Liver (tissue), 8 donors: ENCODE measurements at regions not wholly inside any gene's neighbourhood (a gene's known extent, or its start where the extent isn't known, plus 50 kb on each side); places are given as distances from the start of the nearest gene placed in this dataset.

Experiments used
- DNase-seq: peaks from one replicate; pipeline ENCODE4 v3.0.0-alpha.2; 2017; ENCODE audit warnings: low spot score
- H3K27ac ChIP-seq, 2 donors: one replicate each; pipeline ENCODE4 v1.7.0; 2013; ENCODE audit warnings: inconsistent platforms in 2 of 2, low read length in 2 of 2, control low read depth in 1 of 2, low read depth in 1 of 2, mild to moderate bottlenecking in 1 of 2
- H3K27me3 ChIP-seq, 4 donors: one replicate each; pipeline versions ENCODE4 v1.6.1 to v1.7.0; 2013; ENCODE audit warnings: low read length in 3 of 4, inconsistent platforms in 1 of 4, mild to moderate bottlenecking in 1 of 4, moderate library complexity in 1 of 4; ENCODE audit not compliant: control insufficient read depth in 4 of 4, insufficient read depth in 4 of 4
- H3K36me3 ChIP-seq, 4 donors: one replicate each; pipeline versions ENCODE4 v1.6.1 to v1.7.0; 2013; ENCODE audit warnings: low read length in 3 of 4, mild to moderate bottlenecking in 3 of 4, low read depth in 1 of 4, moderate library complexity in 1 of 4; ENCODE audit not compliant: control insufficient read depth in 4 of 4, insufficient read depth in 3 of 4
- H3K4me1 ChIP-seq, 4 donors: one replicate each; pipeline versions ENCODE4 v1.6.1 to v1.7.0; 2013; ENCODE audit warnings: low read length in 3 of 4, mild to moderate bottlenecking in 3 of 4, moderate library complexity in 1 of 4; ENCODE audit not compliant: control insufficient read depth in 4 of 4, insufficient read depth in 4 of 4
- H3K4me3 ChIP-seq, 3 donors: one replicate each; pipeline versions ENCODE4 v1.6.1 to v1.7.0; 2013; ENCODE audit warnings: low read length in 3 of 3, control low read depth in 1 of 3, low read depth in 1 of 3, mild to moderate bottlenecking in 1 of 3
- H3K9ac ChIP-seq, 2 donors: one replicate each; pipeline ENCODE4 v1.7.0; 2013; ENCODE audit warnings: low read length in 2 of 2, mild to moderate bottlenecking in 2 of 2, moderate library complexity in 2 of 2, control low read depth in 1 of 2, low read depth in 1 of 2
- H3K9me3 ChIP-seq, 4 donors: one replicate each; pipeline versions ENCODE4 v1.6.1 to v1.7.0; 2013; ENCODE audit warnings: low read length in 3 of 4; ENCODE audit not compliant: control insufficient read depth in 4 of 4
- EGR1 ChIP-seq, 2 donors: IDR thresholded peaks; 2 replicates each; pipeline ENCODE4 v1.6.1; 2016 to 2018; ENCODE audit warnings: antibody characterized with exemption in 2 of 2, low read depth in 2 of 2
- FOXA1 ChIP-seq: IDR thresholded peaks from 2 replicates; pipeline ENCODE4 v1.6.1; 2016; ENCODE audit warnings: antibody characterized with exemption
- FOXA2 ChIP-seq: IDR thresholded peaks from 2 replicates; pipeline ENCODE4 v1.6.1; 2016; ENCODE audit warnings: antibody characterized with exemption
- GABPA ChIP-seq, 2 donors: IDR thresholded peaks in 1 of 2; conservative IDR thresholded peaks in 1 of 2; 2 replicates each; pipeline ENCODE4 v1.6.1; 2016; ENCODE audit warnings: antibody characterized with exemption in 2 of 2, mild to moderate bottlenecking in 1 of 2, moderate library complexity in 1 of 2
- HNF4A ChIP-seq, 2 donors: conservative IDR thresholded peaks; 2 replicates each; pipeline ENCODE4 v1.6.1; 2016; ENCODE audit warnings: antibody characterized with exemption in 2 of 2, mild to moderate bottlenecking in 2 of 2
- HNF4G ChIP-seq: IDR thresholded peaks from 2 replicates; pipeline ENCODE4 v1.6.1; 2016; ENCODE audit warnings: antibody characterized with exemption
- NR2F2 ChIP-seq: IDR thresholded peaks from 2 replicates; pipeline ENCODE4 v1.6.1; 2016; ENCODE audit warnings: antibody characterized with exemption
- RAD21 ChIP-seq, 2 donors: IDR thresholded peaks; 2 replicates each; pipeline ENCODE4 v1.6.1; 2016; ENCODE audit warnings: antibody characterized with exemption in 2 of 2, mild to moderate bottlenecking in 2 of 2
- REST ChIP-seq: IDR thresholded peaks from 2 replicates; pipeline ENCODE4 v1.6.1; 2016; ENCODE audit warnings: antibody characterized with exemption, mild to moderate bottlenecking
- TAF1 ChIP-seq: conservative IDR thresholded peaks from 2 replicates; pipeline ENCODE4 v1.6.1; 2016; ENCODE audit warnings: antibody characterized with exemption, mild to moderate bottlenecking
- WGBS: extraction: QIAGEN DNeasy Blood & Tissue Kit; methylation state at CpG from one replicate; pipeline ENCODE4 v1.1.7; 2013; 5-methylcytosine and 5-hydroxymethylcytosine counted together
- TF ChIP-seq, protein P1 (sequence below): IDR thresholded peaks from 2 replicates; pipeline ENCODE4 v1.6.1; 2016; ENCODE audit warnings: antibody characterized with exemption
- TF ChIP-seq, protein P2 (sequence below): IDR thresholded peaks from 2 replicates; pipeline ENCODE4 v1.6.1; 2016; ENCODE audit warnings: antibody characterized with exemption
- TF ChIP-seq, protein P3 (sequence below): fragments of 150-350 bp; IDR thresholded peaks from 2 replicates; pipeline ENCODE4 v1.5.1; 2017; ENCODE audit warnings: improper control_type of control experiment, low read depth, low read length; ENCODE audit not compliant: missing input control
- donor health status: healthy.
- donor health status: healthy.
- donor health status: healthy.
- donor health status: healthy.
- donor health status: healthy.

DNA sequence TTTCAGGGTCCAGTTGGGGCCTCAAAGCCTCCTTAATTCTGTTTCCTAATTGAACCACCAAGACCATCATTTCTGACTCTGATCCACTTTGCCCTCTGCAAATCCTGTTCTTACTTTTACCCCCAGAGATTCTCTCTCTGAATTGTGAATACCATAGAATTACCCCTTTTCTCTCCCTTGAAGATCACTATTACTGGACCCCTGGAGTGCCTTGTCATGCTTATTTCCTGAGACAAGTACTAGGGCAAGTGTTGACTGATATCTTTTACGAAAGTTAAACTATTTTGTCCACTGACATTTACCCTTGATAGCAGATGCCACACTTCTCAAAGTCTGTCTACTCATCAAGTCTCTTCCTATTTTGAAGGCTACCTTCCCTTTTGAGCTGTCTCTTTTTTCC, 246.9 kb upstream of the PTGER4 start:
- 87% methylated on average over 1 of the region's 1 CpG for WGBS
- Histone ChIP-seq H3K9ac (no peak overlapping the region), H3K36me3 (no peaks in the 10 kb centered on the region), H3K27ac (no peak overlapping the region), H3K4me3 (no peak overlapping the region), H3K9me3 (no peaks in the 10 kb centered on the region), H3K4me1 (no peaks in the 10 kb centered on the region), H3K27me3 (no peaks in the 10 kb centered on the region)
- DNase-seq = no peak
- TF ChIP-seq, protein P1, sequence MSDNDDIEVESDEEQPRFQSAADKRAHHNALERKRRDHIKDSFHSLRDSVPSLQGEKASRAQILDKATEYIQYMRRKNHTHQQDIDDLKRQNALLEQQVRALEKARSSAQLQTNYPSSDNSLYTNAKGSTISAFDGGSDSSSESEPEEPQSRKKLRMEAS = no peak
- TF ChIP-seq REST = no peak
- no peak for TF ChIP-seq EGR1 (IDR thresholded peaks at IDR 0.05; ENCODE audit: low read depth in 2 of 2)
- no peak for TF ChIP-seq HNF4G
- no peak for TF ChIP-seq FOXA1
- no peak for TF ChIP-seq RAD21 (IDR thresholded peaks at IDR 0.05)
- TF ChIP-seq, protein P2, sequence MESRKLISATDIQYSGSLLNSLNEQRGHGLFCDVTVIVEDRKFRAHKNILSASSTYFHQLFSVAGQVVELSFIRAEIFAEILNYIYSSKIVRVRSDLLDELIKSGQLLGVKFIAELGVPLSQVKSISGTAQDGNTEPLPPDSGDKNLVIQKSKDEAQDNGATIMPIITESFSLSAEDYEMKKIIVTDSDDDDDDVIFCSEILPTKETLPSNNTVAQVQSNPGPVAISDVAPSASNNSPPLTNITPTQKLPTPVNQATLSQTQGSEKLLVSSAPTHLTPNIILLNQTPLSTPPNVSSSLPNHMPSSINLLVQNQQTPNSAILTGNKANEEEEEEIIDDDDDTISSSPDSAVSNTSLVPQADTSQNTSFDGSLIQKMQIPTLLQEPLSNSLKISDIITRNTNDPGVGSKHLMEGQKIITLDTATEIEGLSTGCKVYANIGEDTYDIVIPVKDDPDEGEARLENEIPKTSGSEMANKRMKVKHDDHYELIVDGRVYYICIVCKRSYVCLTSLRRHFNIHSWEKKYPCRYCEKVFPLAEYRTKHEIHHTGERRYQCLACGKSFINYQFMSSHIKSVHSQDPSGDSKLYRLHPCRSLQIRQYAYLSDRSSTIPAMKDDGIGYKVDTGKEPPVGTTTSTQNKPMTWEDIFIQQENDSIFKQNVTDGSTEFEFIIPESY = no peak
- TF ChIP-seq FOXA2 = no peak
- TF ChIP-seq TAF1 = no peak
- no peak for TF ChIP-seq GABPA (IDR thresholded peaks at IDR 0.05 in 1 of 2, conservative IDR thresholded peaks at IDR 0.05 in 1 of 2)
- no peak for TF ChIP-seq NR2F2
- TF ChIP-seq, protein P3, sequence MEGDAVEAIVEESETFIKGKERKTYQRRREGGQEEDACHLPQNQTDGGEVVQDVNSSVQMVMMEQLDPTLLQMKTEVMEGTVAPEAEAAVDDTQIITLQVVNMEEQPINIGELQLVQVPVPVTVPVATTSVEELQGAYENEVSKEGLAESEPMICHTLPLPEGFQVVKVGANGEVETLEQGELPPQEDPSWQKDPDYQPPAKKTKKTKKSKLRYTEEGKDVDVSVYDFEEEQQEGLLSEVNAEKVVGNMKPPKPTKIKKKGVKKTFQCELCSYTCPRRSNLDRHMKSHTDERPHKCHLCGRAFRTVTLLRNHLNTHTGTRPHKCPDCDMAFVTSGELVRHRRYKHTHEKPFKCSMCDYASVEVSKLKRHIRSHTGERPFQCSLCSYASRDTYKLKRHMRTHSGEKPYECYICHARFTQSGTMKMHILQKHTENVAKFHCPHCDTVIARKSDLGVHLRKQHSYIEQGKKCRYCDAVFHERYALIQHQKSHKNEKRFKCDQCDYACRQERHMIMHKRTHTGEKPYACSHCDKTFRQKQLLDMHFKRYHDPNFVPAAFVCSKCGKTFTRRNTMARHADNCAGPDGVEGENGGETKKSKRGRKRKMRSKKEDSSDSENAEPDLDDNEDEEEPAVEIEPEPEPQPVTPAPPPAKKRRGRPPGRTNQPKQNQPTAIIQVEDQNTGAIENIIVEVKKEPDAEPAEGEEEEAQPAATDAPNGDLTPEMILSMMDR = no peak
- no peak for TF ChIP-seq HNF4A (conservative IDR thresholded peaks at IDR 0.05)

- Histone ChIP-seq H3K27ac (no peak overlapping the region), H3K4me3 (no peak overlapping the region), H3K9ac (no peak overlapping the region), H3K27me3 (no peaks in the 10 kb centered on the region), H3K9me3 (no peaks in the 10 kb centered on the region), H3K36me3 (no peaks in the 10 kb centered on the region), H3K4me1 (no peaks in the 10 kb centered on the region)
- DNase-seq = no peak
- TF ChIP-seq REST = no peak
- 42% methylated on average over 1 of the region's 1 CpG for WGBS
Measured at GRCh38 chr5:40431734-40432133, 248.0 kb upstream of the PTGER4 start.
